Hepatocyte (in vitro differentiated cells): ENCODE measurements at regions not wholly inside any gene's neighbourhood (a gene's known extent, or its start where the extent isn't known, plus 50 kb on each side); places are given as distances from the start of the nearest gene placed in this dataset.

Source experiments
- EZH2 ChIP-seq: fragments of 200-600 bp; sonication (generic); IDR thresholded peaks from 2 replicates; pipeline ENCODE4 v1.6.1; 2016; ENCODE audit warnings: antibody characterized with exemption, mild to moderate bottlenecking, borderline replicate concordance
- EZH2phosphoT487 ChIP-seq: fragments of 200-600 bp; sonication (generic); IDR thresholded peaks from one replicate; pipeline ENCODE4 v1.6.1; 2018; ENCODE audit warnings: antibody characterized with exemption, mild to moderate bottlenecking, low read depth, moderate library complexity; ENCODE audit not compliant: unreplicated experiment, severe bottlenecking
- TF ChIP-seq, protein P1 (sequence below): fragments of 200-600 bp; sonication (generic); IDR thresholded peaks from 2 replicates; pipeline ENCODE4 v1.5.1; 2016; ENCODE audit warnings: antibody characterized with exemption, mild to moderate bottlenecking; ENCODE audit not compliant: poor library complexity

DNA sequence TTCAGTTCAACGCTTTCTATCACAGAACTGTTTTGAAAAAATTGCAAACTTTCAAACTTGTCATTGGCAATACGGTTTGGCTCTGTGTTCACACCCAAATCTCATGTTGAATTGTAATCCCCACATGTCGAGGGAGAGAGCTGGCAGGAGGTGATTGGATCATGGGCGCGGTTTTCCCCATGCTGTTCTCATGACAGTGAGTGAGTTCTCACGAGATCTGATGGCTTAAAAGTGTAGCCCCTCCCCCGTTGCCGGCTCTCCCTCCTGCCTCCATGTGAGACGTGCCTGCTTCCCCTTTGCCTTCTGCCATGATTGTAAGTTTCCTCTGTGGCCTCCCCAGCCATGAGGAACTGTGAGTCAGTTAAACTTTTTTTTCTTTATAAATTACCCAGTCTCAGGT is 1144.0 kb downstream of the BRD1 start:
- TF ChIP-seq, protein P1, sequence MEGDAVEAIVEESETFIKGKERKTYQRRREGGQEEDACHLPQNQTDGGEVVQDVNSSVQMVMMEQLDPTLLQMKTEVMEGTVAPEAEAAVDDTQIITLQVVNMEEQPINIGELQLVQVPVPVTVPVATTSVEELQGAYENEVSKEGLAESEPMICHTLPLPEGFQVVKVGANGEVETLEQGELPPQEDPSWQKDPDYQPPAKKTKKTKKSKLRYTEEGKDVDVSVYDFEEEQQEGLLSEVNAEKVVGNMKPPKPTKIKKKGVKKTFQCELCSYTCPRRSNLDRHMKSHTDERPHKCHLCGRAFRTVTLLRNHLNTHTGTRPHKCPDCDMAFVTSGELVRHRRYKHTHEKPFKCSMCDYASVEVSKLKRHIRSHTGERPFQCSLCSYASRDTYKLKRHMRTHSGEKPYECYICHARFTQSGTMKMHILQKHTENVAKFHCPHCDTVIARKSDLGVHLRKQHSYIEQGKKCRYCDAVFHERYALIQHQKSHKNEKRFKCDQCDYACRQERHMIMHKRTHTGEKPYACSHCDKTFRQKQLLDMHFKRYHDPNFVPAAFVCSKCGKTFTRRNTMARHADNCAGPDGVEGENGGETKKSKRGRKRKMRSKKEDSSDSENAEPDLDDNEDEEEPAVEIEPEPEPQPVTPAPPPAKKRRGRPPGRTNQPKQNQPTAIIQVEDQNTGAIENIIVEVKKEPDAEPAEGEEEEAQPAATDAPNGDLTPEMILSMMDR, result no peak
- no peak for TF ChIP-seq EZH2
- TF ChIP-seq EZH2phosphoT487, result no peak
